EH (cell line): ENCODE measurements at regions not wholly inside any gene's neighbourhood (a gene's known extent, or its start where the extent isn't known, plus 50 kb on each side); places are given as distances from the start of the nearest gene placed in this dataset.
A peak's percentile ranks its signal among the peaks of the same experiment; 100 is the strongest.

Experiments
- DNase-seq: peaks from one replicate; pipeline ENCODE4 v3.0.0-alpha.2; 2015; ENCODE audit warnings: low read depth

DNA sequence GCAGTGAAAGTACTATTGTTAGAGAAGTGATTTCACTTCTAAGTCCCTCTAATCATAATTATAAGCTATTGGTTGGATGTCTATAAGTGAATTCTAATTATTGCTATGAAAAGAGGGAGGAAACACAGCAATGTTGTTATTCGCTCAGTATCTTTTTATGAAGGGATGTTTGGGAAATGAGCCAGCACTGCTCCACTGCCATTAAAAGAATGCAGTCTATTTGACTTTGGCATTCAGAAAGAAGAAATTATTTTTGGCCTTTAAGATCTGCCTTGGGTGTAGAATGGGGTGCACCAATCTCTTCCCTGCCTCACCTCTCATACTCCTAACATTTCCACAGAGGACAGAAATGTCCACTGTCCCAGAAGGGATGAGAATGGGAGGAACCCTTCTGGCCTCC lies 332.0 kb downstream of the SPATA31D1 start:
- peak; percentile 66 for DNase-seq

DNA sequence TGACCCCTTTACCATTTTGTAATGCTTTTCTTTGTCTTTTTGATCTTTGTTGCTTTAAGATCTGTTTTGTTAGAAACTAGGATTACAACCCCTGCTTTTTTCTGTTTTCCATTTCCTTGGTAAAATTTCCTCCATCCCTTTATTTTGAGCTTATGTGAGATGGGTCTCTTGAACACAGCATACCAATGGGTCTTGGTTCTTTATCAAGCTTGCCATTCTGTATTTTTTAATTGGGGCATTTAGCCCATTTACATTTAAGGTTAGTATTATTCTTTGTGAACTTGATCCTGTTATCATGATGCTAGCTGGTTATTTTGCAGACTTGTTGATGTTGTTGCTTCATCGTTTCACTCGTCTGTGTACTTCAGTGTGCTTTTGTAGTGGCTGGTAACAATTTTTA lies 337.3 kb downstream of the SPATA31D1 start:
- DNase-seq = no peak

DNA sequence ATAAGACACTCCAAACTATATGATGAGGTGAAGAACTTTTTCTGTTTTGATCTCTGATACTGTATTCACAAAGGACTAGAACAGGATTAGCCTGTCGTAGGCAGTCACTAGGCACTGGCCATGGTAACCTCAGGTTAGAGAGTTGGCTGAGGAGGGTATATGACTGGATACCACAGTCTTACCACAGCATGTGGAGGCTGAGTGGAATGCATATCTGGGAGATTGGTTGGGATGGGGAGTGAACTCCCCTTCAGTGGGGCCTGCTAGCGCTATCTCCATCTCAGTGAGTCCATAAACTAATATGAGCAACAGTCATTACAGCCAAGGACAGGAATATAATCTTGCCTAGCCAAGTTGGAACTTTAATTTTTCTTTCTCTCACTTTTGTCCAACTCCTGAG lies 339.1 kb downstream of the SPATA31D1 start:
- no peak for DNase-seq

DNA sequence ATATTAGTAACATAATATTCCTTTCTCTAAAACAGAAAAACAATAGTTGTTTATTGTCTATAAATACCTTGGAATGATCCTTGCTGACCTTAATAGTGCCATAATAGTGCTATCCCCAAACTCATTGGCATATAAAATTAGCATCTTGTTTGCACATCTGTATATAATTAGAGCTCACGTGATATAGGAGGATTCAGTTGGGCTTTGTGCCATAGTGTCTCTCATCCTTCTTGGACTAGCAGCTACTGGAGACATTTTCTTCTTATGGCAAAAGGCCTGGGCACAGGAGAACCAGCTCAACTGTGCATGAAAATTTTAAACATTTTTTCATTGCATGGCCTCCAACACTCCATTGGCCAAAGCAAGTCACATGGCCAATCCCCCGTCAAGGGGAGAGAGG lies 342.5 kb downstream of the SPATA31D1 start:
- DNase-seq = peak; percentile 51

DNA sequence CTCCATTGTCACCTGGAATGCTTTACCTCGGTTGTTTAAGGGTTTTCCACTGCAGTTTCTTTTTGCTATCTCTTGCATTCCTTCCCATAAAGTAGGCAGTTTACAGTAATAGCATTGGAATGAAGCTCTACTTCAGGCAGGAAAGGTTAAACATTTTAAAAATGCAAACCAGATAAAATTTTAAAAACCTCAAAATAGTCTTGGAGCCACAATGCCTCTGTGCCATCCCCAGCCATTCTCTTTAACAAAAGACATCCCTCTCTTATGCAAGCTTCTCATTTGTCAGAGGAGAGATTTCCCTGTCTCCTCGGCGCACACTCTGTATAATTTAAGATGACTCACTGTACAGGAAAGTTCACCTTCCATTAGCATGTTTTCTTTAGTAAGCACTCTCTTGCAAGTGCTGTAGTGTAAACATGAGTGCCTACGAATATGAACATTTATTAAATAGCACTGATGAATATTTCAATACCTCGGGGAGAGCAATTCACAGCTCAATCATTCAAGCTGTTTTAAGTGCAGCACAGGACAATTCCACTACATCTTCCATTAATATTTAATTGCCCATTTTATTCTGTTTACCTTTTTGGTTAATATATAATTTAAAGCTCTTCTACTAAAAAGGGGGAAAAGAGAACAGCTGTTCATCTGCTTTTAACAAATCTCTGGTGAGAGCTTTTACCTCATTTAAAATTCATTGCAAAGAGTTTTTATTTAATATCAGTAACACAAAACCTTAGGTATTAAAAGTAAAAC lies 343.6 kb downstream of the SPATA31D1 start:
- peak; percentile 92 for DNase-seq

DNA sequence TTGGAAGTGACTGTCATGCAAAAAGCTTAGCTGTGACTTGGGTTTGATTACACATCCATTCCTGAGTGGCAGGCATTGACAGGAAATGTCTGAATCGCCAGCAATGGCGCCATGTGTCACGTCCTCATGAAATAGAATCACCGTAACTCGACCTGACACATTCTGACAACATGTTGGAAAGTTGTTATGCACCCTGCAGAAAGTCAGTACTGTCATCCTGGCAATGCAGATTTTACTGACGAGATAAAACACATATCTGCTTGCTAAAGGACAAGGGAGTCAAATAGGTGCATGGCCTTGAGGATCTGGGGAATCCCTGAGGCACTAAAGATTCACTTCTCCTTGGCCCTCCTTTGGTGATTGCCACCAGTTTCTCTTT lies 344.2 kb downstream of the SPATA31D1 start:
- peak; percentile 53 for DNase-seq

DNA sequence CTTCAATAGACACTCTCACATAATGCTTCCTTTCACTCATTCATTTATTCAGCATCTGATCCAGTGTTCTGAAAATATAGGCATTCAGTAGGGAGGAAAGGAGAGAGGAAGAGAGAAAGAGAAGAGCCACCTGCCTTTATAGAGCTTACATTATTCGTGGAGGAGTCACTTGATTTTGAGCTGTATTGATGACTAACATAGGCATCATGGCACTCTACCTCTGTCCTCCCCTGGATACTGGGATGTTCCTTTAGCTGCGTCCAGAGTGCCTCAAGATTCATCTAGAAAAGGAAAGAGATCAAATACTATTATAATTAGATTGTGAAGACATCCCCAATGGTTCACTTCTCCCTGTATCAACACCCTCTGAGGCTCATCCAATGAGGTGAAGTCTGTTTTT lies 345.1 kb downstream of the SPATA31D1 start:
- no peak for DNase-seq

DNA sequence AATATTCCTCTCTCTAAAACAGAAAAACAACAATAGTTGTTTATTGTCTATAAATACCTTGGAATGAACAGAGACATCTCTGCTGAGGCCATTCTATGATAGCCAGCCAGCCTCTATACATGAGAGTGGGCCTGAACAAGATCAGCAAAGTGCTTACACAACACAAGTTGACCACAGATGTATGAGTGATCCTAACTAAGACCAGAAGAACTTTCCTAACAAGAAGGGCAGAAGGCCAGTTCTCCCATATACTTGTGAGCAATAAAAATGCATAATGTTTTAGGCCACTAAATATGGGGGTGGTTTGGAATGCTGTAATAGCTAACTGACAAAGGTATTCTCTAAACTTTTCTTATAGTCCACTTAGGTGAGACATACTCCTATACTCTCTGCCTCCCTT lies 345.7 kb downstream of the SPATA31D1 start:
- peak; percentile 62 for DNase-seq

DNA sequence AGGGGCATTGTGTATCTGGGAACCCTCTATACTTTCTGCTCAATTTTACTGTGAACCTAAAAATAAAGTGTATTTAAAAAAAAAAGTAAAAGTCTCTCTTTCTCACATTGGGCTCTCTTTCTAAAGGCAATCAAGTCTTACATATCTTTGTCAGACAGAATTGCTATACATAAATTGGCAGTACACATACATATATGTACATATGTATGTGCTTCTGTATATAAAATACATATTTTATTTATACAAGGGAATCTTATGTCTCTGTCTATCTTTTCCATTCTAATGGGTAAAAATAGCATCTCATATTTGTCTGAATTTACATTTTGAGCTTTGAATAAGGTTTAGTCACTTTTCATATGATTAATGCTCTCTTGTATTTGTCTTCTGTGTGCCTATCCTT lies 348.8 kb downstream of the SPATA31D1 start:
- no peak for DNase-seq

DNA sequence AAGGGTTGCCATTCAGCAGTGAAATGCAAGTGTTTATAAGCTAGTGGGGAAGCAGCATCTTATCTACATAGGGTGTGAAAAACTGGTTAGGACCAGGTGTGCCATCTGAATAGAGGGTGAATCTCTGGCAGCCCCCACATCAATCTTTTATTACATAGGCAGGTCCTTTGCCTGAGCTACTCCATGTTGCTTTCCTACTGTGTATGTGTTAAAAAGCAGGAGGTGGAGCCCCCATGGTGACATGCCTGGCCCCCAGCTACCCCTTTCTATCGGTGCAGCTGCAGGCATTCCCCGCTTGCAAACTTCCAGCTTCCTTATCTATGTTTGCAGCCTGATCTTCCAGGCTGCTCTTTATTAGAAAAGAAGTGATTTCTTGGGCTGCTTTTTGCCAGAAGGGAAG lies 353.5 kb downstream of the SPATA31D1 start:
- DNase-seq = no peak

DNA sequence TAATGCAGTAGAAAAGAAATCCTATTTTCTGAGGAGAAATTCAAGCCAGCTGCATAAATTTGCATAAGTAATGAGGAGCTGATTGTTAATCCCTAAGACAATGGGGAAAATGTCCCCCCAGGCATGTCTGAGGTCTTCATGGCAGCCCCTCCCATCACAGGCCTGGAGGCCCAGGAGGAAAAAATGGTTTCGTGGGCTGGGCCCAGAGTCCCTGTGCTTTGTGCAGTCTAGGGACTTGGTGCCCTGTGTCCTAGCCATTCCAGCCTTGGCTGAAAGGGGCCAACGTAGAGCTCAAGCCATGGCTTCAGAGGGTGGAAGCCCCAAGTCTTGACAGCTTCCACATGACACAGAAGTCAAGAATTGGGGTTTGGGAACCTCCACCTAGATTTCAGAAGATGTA lies 357.5 kb downstream of the SPATA31D1 start:
- no peak for DNase-seq

DNA sequence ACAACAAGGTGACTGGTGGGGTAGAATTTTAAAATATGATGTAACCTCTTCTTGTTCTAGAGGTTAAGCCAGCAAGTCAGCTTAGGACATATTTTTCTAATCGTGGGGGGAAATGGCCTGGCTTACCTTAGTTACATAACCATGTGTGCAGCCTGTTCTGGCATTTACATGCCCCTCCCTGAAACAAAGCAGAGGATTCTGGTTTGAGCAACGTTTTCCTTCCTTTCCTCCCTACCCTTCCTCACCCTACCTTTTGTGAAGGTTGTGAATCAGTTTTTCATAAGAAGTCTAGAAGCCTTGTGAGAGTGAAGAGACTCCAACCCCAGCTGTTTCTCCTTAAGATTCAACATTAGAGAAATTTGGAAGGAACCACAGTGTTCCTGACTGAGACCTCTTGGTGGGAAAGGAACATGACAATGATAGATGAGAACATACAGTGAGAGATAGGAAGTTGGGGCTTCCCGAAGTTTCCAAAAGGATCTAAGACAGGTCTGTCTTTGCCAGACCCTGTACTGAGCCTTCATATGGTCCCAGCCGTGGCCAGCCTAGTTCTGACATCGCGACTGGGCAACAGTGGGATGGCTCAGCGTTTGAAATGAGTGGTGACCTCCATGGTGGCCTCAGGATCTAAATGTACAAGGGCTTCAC lies 365.2 kb downstream of the SPATA31D1 start:
- DNase-seq = no peak

DNA sequence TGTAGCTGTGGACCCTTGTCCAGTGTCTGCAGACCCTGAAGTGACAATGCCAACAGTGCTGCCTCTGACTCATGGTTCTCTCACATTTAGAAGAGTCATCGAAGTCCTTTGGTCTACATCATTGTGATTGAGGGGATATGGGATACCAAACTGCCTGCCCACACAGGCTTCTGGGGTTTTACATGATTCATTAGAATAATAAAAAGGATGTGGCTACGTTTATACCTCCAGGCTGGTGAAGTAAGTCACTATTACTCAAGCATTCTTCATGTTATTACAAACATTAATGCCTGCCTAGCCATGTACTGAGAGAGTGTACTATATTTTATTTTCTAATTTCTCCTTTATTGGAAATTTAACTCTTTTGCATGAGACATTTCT lies 365.7 kb downstream of the SPATA31D1 start:
- DNase-seq = peak; percentile 94

DNA sequence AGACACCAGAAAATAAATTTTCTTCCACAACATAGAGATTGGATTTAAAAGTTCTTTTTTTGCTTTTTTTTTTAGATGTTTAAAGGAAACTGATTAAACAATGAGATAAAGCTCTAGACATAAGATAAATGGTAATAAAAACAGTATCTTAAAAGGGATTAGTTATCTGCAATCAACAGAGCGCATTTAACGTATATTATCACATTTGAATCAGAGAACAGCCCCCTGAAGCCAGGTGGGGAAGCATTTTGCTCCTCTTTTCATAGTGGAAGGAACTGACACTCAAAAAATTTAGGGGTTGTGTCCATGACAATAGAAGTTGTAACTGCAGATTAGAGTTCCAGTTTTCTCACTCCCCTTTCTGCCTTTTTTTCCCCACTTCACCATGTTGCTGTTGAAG lies 367.6 kb downstream of the SPATA31D1 start:
- no peak for DNase-seq

DNA sequence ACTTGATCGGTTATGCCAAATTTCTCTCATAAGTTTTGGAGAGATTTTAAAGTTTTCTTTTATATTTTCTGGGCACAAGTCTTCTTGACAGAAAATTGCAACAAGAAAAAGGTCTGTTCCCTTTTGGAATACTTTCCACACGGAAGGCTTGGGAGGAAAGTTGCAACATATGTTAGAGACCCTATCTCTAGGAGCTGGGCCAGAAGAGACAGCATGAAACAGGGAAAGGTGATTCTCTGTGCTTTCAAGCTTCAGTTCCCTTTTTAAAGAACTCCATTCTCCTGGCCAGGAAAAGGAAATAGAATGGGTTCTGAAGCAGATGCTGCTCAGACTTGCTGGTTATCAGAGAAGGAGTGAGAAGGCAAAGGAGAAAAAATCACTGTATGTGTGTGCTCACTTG lies 368.3 kb downstream of the SPATA31D1 start:
- DNase-seq = no peak

DNA sequence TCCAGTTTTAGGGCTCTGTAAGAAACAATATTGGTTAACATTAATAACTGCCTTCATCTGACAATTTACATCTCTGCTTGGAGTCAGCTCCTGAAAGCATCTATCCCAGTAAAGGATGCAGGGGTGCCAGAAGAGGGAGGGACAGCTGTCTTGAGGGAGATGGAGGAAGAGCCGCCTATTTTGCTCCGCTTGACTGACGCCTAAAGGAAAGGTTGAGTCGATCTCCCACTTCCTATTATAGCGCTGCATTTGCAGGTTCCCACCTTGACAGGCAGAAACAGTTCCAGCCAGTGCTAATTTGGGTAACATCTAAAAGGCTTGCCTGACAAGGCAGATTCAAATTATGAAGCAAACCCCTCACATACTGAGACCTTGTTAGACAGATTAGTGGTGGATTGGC lies 374.6 kb downstream of the SPATA31D1 start:
- DNase-seq = no peak

DNA sequence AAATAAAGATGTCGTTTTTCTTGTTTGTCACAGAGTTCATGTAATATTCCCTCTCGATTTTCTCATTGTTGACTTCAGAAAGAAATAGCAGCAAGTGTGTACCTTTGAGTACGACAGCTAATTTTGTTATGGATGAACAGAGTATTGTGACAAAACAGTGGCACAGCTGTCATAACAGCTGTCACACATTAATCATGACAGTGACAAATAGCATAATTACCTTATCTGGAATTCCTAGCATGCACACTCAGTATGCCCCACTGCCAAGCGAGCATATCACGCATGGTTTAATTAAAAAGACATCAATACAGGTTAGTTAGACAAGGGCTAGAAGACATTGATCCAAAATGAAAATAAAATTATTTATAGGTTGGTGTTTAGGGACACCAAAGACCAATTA lies 375.1 kb downstream of the SPATA31D1 start:
- DNase-seq = no peak

DNA sequence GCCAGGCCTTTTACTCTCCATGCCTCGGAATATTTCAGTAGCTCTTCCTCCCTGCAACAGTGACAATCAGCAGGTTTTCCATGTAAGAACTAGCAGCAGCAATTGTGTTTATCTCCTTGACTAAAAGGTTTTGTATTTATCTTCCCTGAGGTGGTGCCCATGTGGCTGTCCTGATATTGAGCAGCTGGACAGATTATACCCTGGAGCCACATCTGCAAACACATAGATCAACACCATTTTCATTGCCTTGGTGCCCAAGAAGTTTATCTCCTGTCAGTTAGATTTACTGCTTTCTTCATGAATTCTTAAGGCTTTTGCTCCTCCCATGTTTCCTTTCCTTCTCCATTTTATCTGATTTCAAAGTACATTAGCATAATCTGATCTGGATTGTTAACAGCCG lies 378.4 kb downstream of the SPATA31D1 start:
- DNase-seq = no peak

DNA sequence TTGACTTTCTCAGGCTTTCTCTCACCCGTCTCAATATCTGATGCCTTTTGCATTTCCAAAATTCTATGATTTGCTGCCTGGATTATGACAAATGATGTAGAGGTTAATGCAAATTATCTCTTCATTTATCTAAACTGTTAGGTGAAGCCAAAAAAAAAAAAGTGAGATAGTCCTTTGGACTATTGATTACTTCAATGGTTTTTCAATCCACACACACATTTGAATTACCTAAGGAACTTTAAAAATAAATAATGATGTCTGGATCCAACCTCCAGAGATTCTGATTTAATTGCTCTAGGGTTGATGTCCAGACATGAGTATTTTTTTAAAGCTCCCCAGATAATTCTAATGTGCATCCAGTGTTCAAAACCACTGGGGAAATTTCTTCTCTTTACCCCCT lies 379.4 kb downstream of the SPATA31D1 start:
- DNase-seq = no peak

DNA sequence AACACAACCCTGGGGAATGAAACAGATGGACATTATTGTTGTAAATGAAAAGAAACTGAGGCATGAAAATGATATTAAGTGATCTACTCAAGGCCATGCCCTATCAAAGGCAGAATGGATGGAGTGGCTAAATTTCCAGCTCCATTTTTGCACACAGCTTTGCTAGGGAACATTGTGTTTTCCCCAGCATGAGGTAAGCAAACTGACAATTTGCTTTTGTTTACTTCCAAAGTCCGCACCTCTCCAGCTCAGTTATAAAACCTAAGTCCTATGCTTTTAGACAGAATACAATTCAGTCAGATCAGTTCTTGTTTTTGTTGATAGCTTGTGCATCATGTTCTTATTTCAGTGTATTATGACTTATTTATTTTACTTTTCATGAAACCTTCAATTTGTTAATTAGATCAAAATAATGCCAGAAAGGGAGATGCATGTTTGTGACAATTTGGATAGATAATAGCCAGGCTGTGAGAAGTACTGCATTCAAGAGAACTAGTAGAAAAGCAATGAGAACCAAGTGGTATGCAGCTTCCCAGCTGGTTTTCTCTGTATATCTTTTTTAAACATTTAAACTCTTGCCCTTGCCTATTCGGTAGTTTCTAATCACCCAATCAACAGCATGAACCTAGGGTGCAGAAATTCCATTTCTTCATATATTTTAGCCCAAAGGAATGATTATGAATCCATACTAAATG lies 380.8 kb downstream of the SPATA31D1 start:
- no peak for DNase-seq

DNA sequence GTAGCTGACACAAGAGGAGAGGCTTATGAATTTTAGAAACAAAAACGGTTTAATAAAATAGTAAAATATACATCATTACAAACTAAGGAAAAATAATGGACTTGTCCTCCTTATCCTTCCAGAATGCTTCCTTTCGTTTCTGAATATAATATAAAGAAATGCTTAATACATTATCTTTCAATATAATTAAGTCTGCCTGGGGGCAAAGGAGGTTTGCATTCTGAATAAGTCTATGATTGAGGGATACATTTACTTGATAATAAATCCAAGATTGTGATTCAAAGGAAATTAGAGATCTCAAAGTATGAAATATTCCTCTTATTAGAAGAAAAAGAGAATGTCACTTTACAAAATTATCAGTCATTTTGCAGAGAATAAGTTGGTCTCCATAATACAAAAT lies 386.5 kb downstream of the SPATA31D1 start:
- DNase-seq = no peak

DNA sequence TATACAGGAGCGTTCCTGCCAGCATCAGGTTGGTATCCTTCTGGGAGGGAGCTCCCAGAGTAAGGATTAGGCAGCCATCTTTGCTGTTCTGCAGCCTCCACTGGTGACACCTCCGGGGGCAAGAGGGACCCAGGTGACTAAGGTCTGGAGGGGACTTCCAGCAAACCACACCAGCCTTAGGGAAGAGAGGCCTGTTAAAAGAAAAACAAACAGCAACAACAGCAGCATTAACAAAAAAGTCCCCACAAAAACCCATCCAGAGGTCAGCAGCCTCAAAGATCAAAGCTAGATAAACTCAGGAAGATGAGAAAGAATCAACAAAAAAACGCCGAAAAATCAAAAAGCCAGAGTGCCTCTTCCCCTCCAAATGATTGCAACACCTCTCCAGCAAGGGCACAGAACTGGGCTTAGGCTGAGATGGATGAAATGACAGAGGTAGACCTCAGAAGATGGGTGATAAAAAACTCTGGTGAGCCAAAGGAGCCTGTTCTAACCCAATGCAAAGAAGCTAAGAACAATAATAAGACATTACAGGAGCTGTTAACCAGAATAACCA lies 388.2 kb downstream of the SPATA31D1 start:
- DNase-seq = no peak
